SK-MEL-5 (cell line): ENCODE measurements at regions not wholly inside any gene's neighbourhood (a gene's known extent, or its start where the extent isn't known, plus 50 kb on each side); places are given as distances from the start of the nearest gene placed in this dataset.

Experiments used
- DNase-seq: peaks from one replicate; pipeline ENCODE4 v3.0.0-alpha.2; 2016; ENCODE audit warnings: low read depth, low spot score
- in situ Hi-C: cut with HindIII; loops from 2 replicates; pipeline ENCODE4 v1.10.0; 2016; ENCODE audit warnings: low sequenced_read_pairs, high pct_unique_total_duplicates, low pct_unique_long_range_greater_than_20kb

DNA sequence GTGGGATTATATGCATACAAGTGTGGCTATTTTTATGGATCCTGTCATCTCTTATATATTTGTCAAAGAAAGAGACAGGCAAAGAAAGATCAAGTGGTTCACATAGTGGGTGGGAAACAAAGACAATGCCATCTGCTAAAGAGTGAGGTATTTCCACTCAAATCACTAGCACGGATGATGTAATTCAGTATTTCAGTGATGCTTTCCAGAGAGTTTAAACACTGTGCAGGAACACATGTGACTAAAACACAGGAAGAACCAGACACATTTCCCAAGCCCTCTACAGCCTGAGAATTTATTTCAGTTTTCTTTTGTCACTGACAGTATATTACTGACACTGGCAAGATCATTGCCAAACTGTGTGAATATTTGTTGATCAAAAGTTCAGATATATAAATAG is 885.7 kb upstream of the CELF2 start:
- in situ Hi-C loops = no loop called here
- DNase-seq = no peak

DNA sequence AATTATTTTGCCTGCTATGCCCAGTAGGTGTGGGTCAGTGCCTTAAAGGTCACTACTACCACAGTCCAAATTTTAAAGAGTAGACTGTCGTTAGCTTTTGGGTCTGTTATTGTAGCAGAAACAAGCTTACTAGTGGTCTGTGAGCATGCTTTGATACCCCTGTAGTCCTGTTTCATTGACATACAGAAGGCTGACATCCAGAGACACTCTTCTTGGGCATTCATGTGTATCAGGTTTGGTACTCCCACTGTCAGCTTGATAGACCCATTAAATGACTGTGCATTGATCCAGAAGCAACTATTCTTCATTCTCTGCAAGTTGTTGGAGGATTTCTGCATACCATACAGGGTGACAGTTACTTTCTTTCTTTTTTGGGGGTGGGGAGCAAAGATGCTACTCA is 884.4 kb upstream of the CELF2 start:
- in situ Hi-C loops = no loop called here

DNA sequence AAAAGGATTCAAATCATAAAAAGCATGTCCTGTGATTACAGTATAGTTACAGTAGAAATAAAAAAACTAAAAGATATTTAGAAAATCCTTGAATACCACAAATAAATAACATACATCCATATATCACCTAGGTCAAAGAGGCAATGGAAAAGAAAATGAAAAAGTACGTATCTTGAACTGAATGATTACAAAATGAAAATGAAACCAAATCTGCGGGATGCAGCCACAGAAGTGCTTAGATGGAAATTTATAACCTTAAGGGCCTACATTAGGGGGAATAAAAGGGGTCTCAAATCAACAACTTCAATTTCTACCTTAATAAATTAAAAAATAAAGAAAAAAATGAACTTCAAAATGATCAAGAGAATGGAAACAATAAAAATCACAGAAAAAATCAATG is 879.0 kb upstream of the CELF2 start:
- DNase-seq = no peak

More for the DNA sequence above, 884.4 kb upstream of the CELF2 start:
- no peak for DNase-seq

DNA sequence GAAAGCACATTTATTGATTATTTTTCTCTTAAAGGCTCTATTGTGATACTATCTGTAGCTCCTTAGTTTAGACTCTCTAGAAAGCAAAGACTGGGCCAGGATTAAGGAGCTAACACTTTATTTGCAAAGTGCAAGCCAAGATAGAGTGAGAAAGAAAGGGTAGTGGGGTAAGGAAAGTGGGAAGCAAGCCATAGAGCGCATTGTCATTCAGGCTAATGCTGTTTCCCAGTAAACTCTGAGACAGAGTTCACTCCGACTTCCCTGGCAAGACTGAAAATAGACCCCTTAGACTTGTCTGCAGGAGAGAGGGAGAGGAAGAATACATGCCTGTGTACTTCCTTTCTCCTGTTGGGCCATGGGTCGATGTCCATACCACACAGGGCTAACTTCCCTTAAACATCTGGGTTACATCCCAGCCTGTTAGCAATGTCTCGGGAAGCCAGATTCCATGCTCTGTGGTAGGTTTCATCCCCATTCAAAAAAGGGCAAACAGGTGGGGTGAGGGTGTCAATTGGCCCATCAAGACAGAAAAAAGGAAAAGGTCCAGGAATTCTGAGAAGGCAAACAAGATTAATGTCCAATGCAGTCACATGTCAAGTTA is 875.8 kb upstream of the CELF2 start:
- no peak for DNase-seq
- in situ Hi-C loops = no loop called here

More for the DNA sequence above, 879.0 kb upstream of the CELF2 start:
- in situ Hi-C loops = no loop called here

DNA sequence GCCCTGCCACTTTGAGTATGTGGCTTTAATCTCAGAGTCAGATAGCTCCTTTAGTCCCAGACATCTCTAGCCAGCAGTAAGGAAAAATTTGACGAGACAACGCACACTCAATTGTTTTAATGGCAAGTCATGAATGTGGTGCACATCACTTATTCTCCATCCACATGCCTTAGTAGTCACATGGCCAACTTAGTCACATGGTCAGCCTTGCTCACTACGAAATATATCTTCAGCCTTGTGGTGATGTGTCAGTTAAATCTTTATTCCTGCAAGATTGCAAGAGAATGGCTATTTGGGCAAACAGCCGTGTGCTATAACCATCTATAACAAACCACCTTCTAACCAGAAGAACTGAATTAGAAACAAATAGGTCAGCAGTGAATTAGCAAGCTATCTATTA is 871.1 kb upstream of the CELF2 start:
- in situ Hi-C loops = no loop called here
- no peak for DNase-seq

DNA sequence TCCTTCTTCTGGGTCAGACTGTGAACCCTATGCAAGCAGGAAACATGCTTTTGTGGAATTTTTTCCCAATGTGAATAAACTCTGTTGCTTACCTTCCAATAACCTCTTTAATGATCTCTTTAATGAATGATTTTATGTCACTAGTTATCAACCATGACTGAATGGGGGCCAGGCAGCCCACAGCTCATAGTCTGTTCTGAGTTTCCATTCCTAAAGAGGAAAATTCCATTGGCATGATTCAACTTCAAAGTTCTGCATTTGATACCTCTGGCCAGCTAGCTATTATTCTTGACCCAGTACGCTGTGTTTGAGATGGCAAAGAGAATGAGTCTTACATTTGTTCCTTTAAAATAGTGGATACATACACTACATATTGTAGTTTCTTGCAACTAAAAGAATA is 867.8 kb upstream of the CELF2 start:
- in situ Hi-C loops = no loop called here
- DNase-seq = no peak

DNA sequence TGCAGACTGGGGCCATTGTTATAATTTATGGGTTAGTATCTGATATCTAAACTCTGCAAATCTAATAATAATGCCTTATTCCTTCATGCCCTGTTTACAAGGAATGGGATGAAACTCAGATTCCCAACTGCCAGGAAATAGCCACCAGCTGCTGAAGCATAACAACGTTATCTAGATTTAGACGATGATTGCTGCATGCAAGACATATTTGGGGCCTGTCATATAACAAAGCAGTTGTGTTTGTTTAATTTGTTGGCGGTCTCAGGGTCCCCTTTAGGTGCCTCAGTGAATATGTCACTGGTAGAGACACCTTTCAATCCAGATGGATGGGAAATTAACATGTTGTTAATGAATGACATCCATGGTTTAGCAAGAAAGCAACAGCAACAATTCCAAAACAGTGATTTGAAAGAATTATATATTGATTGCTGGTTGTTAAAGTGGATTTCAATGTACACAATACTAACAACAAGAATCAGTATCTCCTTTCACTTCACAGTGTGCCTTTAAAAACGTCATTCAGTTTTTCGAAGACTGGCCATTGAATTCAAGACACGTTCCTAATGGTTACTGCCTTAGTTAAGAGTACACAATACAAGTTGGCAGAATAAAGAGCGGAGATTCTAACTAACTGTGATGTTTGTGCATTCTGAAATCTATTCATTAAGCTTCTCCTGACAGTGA is 860.6 kb upstream of the CELF2 start:
- in situ Hi-C loops = no loop called here
- DNase-seq = no peak

DNA sequence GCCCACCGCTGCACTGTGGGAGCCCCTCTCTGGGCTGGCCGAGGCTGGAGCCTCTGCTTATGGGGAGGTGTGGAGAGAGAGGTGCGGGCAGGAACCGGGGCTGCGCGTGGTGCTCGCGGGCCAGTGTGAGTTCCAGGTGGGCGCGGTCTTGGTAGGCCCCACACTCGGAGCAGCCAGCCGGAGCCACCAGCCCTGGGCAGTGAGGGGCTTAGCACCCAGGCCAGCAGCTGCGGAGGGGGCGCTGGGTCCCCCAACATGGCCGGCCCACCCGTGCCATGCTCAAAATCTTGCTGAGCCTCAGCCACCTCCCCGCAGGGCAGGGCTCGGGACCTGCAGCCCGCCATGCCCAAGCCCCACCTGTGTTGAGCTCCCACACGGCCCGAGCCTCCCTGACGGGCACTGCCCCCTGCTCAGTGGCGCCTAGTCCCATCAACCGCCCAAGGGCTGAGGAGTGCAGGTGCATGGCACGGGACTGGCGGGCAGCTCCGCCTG is 856.8 kb upstream of the CELF2 start:
- in situ Hi-C loops = no loop called here

DNA sequence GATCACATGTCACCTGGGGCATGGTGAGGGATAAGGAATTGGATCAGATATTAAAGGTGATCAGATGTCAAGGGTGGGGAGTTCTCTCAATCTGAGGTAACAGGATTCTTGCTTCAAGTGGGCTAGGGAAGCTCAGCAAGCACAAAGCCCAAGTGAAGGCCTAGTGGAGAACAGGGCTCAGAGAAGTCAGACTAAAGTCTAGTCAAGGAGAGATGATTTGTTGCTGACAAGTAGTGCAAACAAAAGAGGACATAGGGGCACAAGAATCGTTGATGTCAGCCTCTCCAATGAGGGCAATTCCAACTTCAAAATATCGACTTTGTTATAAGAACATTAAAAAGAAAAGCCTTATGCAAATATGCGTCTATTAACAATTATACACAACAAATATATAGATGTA is 852.8 kb upstream of the CELF2 start:
- DNase-seq = no peak
- in situ Hi-C loops = no loop called here

More for the DNA sequence above, 856.8 kb upstream of the CELF2 start:
- DNase-seq = no peak

DNA sequence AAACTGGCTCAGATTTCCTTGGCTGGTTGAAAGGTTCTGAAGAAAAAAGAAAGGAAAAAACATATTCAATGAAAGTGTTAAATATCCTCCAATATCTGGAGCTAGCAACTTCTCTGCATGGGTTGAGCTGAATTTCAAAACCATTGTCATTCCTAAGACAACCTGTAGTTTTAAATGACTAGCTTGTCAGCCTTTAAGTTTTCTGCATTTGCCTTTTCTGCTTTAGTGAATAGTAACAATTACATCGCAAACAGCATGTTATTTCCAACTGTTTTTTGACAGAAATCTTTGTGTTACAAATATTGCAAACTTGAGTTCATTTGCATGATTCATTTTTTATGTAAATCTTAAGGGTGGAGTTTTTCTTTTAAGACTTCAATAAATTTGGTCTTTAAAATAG is 852.3 kb upstream of the CELF2 start:
- no peak for DNase-seq

DNA sequence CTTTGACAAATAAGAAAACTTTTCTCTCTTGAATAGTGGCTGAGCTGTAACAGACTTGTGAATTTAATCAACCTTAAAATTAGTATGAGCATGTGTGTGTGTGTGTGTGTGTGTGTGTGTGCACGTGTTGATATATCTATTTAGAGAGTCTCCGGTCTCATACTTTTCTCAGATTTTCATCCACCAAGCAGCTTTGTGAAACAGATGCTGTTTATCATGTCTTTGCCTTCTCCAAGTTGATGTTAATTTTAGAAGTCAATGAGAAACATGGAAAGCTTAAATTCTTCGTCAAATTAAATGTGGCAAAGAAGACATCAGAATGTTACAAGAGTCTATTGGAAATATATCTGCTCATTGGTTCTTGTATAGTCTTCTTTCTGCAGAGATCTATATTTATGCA is 839.2 kb upstream of the CELF2 start:
- in situ Hi-C loops = no loop called here
- no peak for DNase-seq

More for the DNA sequence above, 852.3 kb upstream of the CELF2 start:
- in situ Hi-C loops = no loop called here

DNA sequence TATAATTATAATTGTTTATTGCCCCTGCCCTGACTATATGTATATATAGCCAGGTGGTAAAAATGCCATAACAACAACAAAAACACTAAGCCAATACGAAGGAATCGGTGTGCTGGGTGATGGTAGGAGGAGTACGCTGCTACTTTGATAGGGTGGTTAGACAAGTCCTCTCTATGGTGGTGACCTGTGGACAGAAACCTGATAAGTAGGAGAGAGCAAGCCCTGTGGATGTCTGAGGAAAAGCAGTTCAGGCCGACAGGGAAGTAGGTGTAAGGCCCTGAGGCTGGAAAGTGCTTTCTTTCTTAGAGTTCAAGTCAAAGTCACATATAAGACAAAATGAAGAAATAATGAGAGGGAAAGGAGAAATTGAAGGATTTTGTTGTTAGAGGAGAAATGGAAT is 823.8 kb upstream of the CELF2 start:
- in situ Hi-C loops = no loop called here

DNA sequence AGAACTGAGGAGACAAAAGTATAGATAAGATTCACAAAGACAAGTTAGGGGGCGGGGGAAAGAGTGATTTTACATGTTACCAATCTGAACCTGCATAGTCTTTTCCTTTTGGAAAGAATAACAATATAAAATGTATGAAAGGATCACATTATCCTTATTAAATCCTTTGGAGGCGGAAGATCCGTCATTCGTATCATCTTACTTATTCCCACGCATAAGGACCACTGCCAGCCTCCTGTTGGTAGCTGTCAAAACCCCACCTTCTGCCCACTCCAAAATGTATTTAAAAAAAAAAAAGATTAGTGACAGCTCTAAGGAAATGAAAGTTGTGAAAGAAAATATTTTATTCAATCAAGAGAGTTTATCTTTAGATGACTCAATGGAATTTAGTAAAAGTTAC is 821.0 kb upstream of the CELF2 start:
- no peak for DNase-seq
- in situ Hi-C loops = no loop called here

More for the DNA sequence above, 823.8 kb upstream of the CELF2 start:
- DNase-seq = no peak

DNA sequence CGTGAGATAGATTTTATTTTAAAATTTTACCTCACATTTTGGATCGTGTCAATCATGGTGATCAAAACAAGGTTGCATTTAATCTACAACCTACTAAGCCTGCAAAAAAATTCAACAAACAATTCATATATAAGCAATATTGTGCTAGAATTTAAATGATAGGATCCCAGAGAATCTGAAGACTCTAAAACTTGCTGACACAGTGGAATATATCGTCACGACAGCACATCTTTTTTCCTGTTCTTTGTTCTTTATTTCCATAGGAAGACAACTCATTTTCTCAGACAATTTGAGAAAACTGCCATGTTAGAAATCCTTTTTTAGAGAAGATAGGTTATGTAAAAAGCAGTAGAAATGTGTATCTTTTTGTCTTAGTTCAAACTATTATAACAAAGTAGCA is 820.2 kb upstream of the CELF2 start:
- DNase-seq = no peak
- in situ Hi-C loops = no loop called here

DNA sequence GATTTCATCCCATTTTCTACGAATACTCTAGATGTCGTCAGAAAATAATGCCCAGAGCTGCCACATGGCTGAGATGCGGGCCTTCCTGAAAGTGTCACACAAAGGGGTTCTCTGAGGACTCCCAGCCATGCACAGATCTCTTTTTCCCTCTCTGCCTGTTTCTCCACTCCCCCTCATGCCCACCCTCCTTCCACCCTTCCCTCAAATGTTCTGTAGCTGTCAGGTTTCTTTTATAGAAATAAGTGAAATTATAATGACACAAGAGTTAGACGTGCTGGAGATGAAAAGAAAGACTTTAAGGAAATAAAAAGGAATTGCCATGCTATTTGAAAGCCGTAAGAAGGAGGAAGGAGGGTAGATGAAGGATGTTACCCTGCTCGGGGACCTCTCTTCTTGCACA is 819.3 kb upstream of the CELF2 start:
- in situ Hi-C loops = no loop called here
- no peak for DNase-seq

DNA sequence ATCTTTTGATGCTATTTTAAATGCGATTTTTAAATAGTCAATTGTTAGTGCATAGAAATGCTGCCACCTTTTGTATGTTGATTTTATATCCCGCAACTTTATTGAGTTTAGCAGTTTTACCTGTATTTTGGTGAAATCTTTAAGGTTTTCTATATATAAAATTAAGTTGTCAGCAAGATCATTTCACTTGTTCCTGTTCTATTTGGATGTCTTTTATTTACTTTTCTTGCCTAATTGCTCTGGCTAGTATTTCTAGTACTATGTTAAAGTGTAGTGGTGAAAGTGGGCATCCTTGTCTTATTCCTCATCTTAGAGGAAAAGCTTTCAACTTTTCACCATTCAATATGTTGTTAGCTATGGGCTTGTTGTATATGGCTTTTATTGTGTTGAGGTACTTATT is 813.3 kb upstream of the CELF2 start:
- DNase-seq = no peak
- in situ Hi-C loops = no loop called here

DNA sequence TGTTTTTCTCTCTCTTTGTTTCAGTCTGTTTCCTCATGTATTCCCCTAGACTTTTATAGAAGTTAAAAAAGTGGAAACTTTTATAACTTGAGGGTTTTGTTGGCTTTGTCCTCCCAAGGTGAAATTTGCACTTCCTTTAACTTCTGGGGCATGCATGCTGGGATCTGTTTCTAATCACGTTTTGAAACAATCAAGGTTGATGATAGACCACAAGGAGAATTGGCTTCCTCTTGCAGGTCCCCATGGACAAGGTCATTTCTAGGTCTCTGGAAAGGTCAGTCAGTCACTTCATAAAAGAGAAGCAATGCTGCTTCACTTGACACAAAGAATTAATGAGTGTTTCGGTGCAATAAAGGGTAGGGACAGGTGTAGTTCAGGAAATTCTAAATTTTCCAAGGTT is 811.8 kb upstream of the CELF2 start:
- in situ Hi-C loops = no loop called here
- DNase-seq = no peak

DNA sequence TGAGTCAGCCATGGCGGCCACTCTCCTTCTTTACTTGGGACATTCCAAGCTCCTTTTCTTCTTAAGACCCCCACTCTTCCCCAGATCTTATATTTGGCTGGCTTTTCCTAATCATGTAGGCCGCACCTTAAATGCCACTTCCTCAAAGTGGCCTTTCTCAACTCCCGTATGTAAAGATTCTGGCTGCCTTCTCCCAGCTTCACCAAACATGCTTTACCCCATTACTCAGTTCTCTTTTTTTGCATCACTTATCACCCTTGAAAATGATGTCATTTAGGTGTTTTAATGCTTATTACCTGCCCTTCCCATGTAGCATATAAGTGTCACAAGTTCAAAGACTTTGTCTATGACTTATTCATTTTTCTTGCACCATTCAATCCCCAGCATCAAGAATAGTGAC is 810.1 kb upstream of the CELF2 start:
- no peak for DNase-seq
- in situ Hi-C loops = no loop called here

DNA sequence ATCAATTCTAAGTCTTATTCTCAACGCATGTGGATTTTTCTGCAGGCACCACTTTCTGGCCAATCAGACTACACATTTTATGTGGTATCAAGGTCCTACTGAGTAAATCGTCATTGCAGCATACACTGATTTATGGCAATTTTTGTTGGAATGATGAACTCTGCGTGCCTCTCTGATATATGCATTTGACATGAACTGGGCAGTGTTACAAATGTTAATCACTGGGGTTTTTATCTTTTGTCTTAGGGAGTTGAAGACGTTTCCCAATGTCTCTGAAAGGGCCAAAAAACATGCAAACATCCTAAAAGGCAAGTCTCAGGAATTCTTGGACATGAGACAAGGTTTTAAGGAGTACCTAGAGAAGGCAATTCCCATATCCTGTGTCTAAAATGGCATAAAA is 809.5 kb upstream of the CELF2 start:
- DNase-seq = no peak
- in situ Hi-C loops = no loop called here
